HG03280 (cell line): ENCODE measurements at regions not wholly inside any gene's neighbourhood (a gene's known extent, or its start where the extent isn't known, plus 50 kb on each side); places are given as distances from the start of the nearest gene placed in this dataset.
"Not testable (repeated sequence)": the region's sequence is repeated elsewhere in the genome, so short reads cannot be mapped to it uniquely, and the experiment has no call there.

ENCODE experiments used
- ATAC-seq: cut with Tn5 transposase; IDR thresholded peaks from one replicate; pipeline ENCODE4 v1.9.1; 2021; ENCODE audit warnings: mild to moderate bottlenecking, moderate library complexity; ENCODE audit not compliant: unreplicated experiment

GRCh38 chr4:164177153-164177552 is 576.8 kb upstream of the SMIM31 start:
- no peak for ATAC-seq

- no peak for ATAC-seq
Observed at GRCh38 chr4:164177753-164178152, 576.2 kb upstream of the SMIM31 start.

GRCh38 chr4:164188236-164188635 is 565.7 kb upstream of the SMIM31 start:
- no peak for ATAC-seq

GRCh38 chr4:164192844-164193243 is 561.1 kb upstream of the SMIM31 start:
- ATAC-seq, result no peak

GRCh38 chr4:164193676-164194075 is 560.3 kb upstream of the SMIM31 start:
- no peak for ATAC-seq

GRCh38 chr4:164197556-164197955 is 556.4 kb upstream of the SMIM31 start:
- ATAC-seq, result no peak

- ATAC-seq, result no peak
Observed at GRCh38 chr4:164203476-164203875, 550.5 kb upstream of the SMIM31 start.

- ATAC-seq, result no peak
Observed at GRCh38 chr4:164204434-164204833, 549.5 kb upstream of the SMIM31 start.

GRCh38 chr4:164207460-164207859 is 546.5 kb upstream of the SMIM31 start:
- ATAC-seq, result no peak

GRCh38 chr4:164210377-164210776 is 543.6 kb upstream of the SMIM31 start:
- ATAC-seq, result no peak

- ATAC-seq, result no peak
Observed at GRCh38 chr4:164212134-164212533, 541.8 kb upstream of the SMIM31 start.

GRCh38 chr4:164212714-164213113 is 541.2 kb upstream of the SMIM31 start:
- ATAC-seq, result no peak

GRCh38 chr4:164215113-164215741 is 538.7 kb upstream of the SMIM31 start:
- no peak for ATAC-seq

GRCh38 chr4:164221631-164222030 is 532.3 kb upstream of the SMIM31 start:
- no peak for ATAC-seq

GRCh38 chr4:164224871-164225270 is 529.1 kb upstream of the SMIM31 start:
- ATAC-seq, result no peak

GRCh38 chr4:164229255-164229654 is 524.7 kb upstream of the SMIM31 start:
- ATAC-seq, result no peak

- no peak for ATAC-seq
Observed at GRCh38 chr4:164239433-164239832, 514.5 kb upstream of the SMIM31 start.

GRCh38 chr4:164239976-164240375 is 514.0 kb upstream of the SMIM31 start:
- no peak for ATAC-seq

- no peak for ATAC-seq
Observed at GRCh38 chr4:164251257-164251656, 502.7 kb upstream of the SMIM31 start.

GRCh38 chr4:164252286-164252685 is 501.6 kb upstream of the SMIM31 start:
- no peak for ATAC-seq

GRCh38 chr4:164261831-164262230 is 492.1 kb upstream of the SMIM31 start:
- no peak for ATAC-seq

GRCh38 chr4:164262508-164262907 is 491.4 kb upstream of the SMIM31 start:
- not testable (repeated sequence) for ATAC-seq

- ATAC-seq, result not testable (repeated sequence)
Observed at GRCh38 chr4:164277414-164277813, 476.5 kb upstream of the SMIM31 start.
